HEK293 (cell line): ENCODE measurements at regions not wholly inside any gene's neighbourhood (a gene's known extent, or its start where the extent isn't known, plus 50 kb on each side); places are given as distances from the start of the nearest gene placed in this dataset.

Experiments
- CTCF ChIA-PET: fragments of 350-600 bp; formaldehyde crosslinking; extraction: SDS; loops from one replicate; lab custom pipeline; 2021; ENCODE audit warnings: antibody characterized with exemption; lab: Yijun Ruan, JAX
- POLR2A ChIA-PET: fragments of 300-600 bp; formaldehyde crosslinking; extraction: SDS; loops from one replicate; lab custom pipeline; 2020; ENCODE audit warnings: antibody characterized with exemption, inconsistent platforms; lab: Yijun Ruan, JAX
- H3K27ac ChIP-seq: fragments of 200-500 bp; sonication (Bioruptor generic); 2 replicates; pipeline ENCODE4 v1.5.1; 2014; ENCODE audit warnings: low read depth, low read length, control low read depth, inconsistent platforms; ENCODE audit errors: extremely low read depth
- H3K36me3 ChIP-seq, 2 experiments: fragments of 200-500 bp in 1 of 2; sonication (Bioruptor generic) in 1 of 2; 1 replicate in 1 of 2; 2 replicates in 1 of 2; pipeline ENCODE4 v1.5.1; 2014 to 2017; ENCODE audit warnings: inconsistent platforms in 2 of 2, low read length in 2 of 2; ENCODE audit not compliant: control insufficient read depth in 2 of 2, insufficient read depth in 1 of 2
- H3K4me1 ChIP-seq: fragments of 200-500 bp; sonication (Bioruptor generic); 2 replicates; pipeline ENCODE4 v1.5.1; 2014; ENCODE audit warnings: mild to moderate bottlenecking, low read length, inconsistent platforms; ENCODE audit not compliant: control insufficient read depth, insufficient read depth
- H3K4me3 ChIP-seq: 2 replicates; pipeline ENCODE4 v1.5.1; 2011; ENCODE audit warnings: low read depth, mild to moderate bottlenecking, control low read depth, low read length, moderate library complexity
- H3K9me3 ChIP-seq: fragments of 200-500 bp; sonication (Bioruptor generic); 2 replicates; pipeline ENCODE4 v1.5.1; 2014; ENCODE audit warnings: low read depth, low read length, inconsistent platforms; ENCODE audit not compliant: control insufficient read depth, insufficient read depth
- AEBP2 ChIP-seq: fragments of 450-650 bp; formaldehyde crosslinking; IDR thresholded peaks from 2 replicates; pipeline ENCODE4 v1.5.1; 2016; ENCODE audit warnings: missing biosample characterization, missing genetic modification characterization, borderline replicate concordance
- EGR2 ChIP-seq: fragments of 450-650 bp; formaldehyde crosslinking; IDR thresholded peaks from 2 replicates; pipeline ENCODE4 v1.5.1; 2016; ENCODE audit warnings: low read depth, missing biosample characterization, missing genetic modification characterization
- GLI2 ChIP-seq: fragments of 450-650 bp; formaldehyde crosslinking; IDR thresholded peaks from 2 replicates; pipeline ENCODE4; 2017; ENCODE audit warnings: missing biosample characterization, missing genetic modification characterization, low read depth, borderline replicate concordance
- HOXA7 ChIP-seq: sonication (generic); formaldehyde crosslinking; IDR thresholded peaks from 2 replicates; pipeline ENCODE4 v1.8.1; 2022; ENCODE audit warnings: missing genetic modification reagents, borderline replicate concordance
- KLF16 ChIP-seq: fragments of 450-650 bp; formaldehyde crosslinking; IDR thresholded peaks from 2 replicates; pipeline ENCODE4 v1.5.1; 2017; ENCODE audit warnings: missing biosample characterization, missing genetic modification characterization
- KLF7 ChIP-seq: fragments of 450-650 bp; formaldehyde crosslinking; IDR thresholded peaks from 2 replicates; pipeline ENCODE4 v1.5.1; 2016; ENCODE audit warnings: missing biosample characterization, missing genetic modification characterization, borderline replicate concordance
- REST ChIP-seq: fragments of 450-650 bp; formaldehyde crosslinking; IDR thresholded peaks from 2 replicates; pipeline ENCODE4 v1.5.1; 2016; ENCODE audit warnings: missing biosample characterization, missing genetic modification characterization
- SCRT2 ChIP-seq: fragments of 450-650 bp; formaldehyde crosslinking; IDR thresholded peaks from 2 replicates; pipeline ENCODE4 v1.5.1; 2016; ENCODE audit warnings: missing biosample characterization, missing genetic modification characterization
- ZBTB11 ChIP-seq: fragments of 450-650 bp; formaldehyde crosslinking; conservative IDR thresholded peaks from 2 replicates; pipeline ENCODE4 v1.5.1; 2016; ENCODE audit warnings: low read depth, missing biosample characterization, missing genetic modification characterization
- ZNF121 ChIP-seq: fragments of 450-650 bp; formaldehyde crosslinking; IDR thresholded peaks from 2 replicates; pipeline ENCODE4 v1.5.1; 2016; ENCODE audit warnings: missing biosample characterization, missing genetic modification characterization
- ZNF16 ChIP-seq: fragments of 450-650 bp; formaldehyde crosslinking; IDR thresholded peaks from 2 replicates; pipeline ENCODE4 v1.5.1; 2016; ENCODE audit warnings: low read depth, missing biosample characterization, missing genetic modification characterization
- ZNF169 ChIP-seq: fragments of 450-650 bp; formaldehyde crosslinking; IDR thresholded peaks from 2 replicates; pipeline ENCODE4 v1.5.1; 2016; ENCODE audit warnings: missing biosample characterization, missing genetic modification characterization
- ZNF280C ChIP-seq: fragments of 450-650 bp; formaldehyde crosslinking; IDR thresholded peaks from 2 replicates; pipeline ENCODE4 v1.5.1; 2016; ENCODE audit warnings: missing biosample characterization, missing genetic modification characterization
- ZNF366 ChIP-seq: fragments of 450-650 bp; formaldehyde crosslinking; conservative IDR thresholded peaks from 2 replicates; pipeline ENCODE4 v1.5.1; 2016; ENCODE audit warnings: missing biosample characterization, missing genetic modification characterization
- ZNF394 ChIP-seq: fragments of 450-650 bp; formaldehyde crosslinking; IDR thresholded peaks from 2 replicates; pipeline ENCODE4 v1.5.1; 2016; ENCODE audit warnings: missing biosample characterization, missing genetic modification characterization, mild to moderate bottlenecking, moderate library complexity, borderline replicate concordance
- ZNF416 ChIP-seq: fragments of 450-650 bp; formaldehyde crosslinking; IDR thresholded peaks from 2 replicates; pipeline ENCODE4 v1.5.1; 2016; ENCODE audit warnings: missing biosample characterization, missing genetic modification characterization
- ZNF423 ChIP-seq: fragments of 450-650 bp; formaldehyde crosslinking; IDR thresholded peaks from 2 replicates; pipeline ENCODE4 v1.5.1; 2016; ENCODE audit warnings: missing biosample characterization, missing genetic modification characterization
- ZNF426 ChIP-seq: fragments of 450-650 bp; formaldehyde crosslinking; IDR thresholded peaks from 2 replicates; pipeline ENCODE4 v1.5.1; 2017; ENCODE audit warnings: missing biosample characterization, missing genetic modification characterization, mild to moderate bottlenecking, inconsistent platforms, moderate library complexity
- ZNF548 ChIP-seq: fragments of 450-650 bp; formaldehyde crosslinking; IDR thresholded peaks from 2 replicates; pipeline ENCODE4 v1.5.1; 2016; ENCODE audit warnings: missing biosample characterization, missing genetic modification characterization
- ZNF610 ChIP-seq: fragments of 450-650 bp; formaldehyde crosslinking; IDR thresholded peaks from 2 replicates; pipeline ENCODE4 v1.5.1; 2016; ENCODE audit warnings: missing biosample characterization, missing genetic modification characterization, borderline replicate concordance
- ZNF624 ChIP-seq: fragments of 450-650 bp; formaldehyde crosslinking; IDR thresholded peaks from 2 replicates; pipeline ENCODE4 v1.5.1; 2017; ENCODE audit warnings: missing biosample characterization, missing genetic modification characterization
- ZNF670 ChIP-seq: fragments of 450-650 bp; formaldehyde crosslinking; IDR thresholded peaks from 2 replicates; pipeline ENCODE4 v1.5.1; 2016; ENCODE audit warnings: missing biosample characterization, missing genetic modification characterization, low read depth
- ZNF791 ChIP-seq: fragments of 450-650 bp; formaldehyde crosslinking; IDR thresholded peaks from 2 replicates; pipeline ENCODE4 v1.5.1; 2016; ENCODE audit warnings: missing biosample characterization, missing genetic modification characterization
- TF ChIP-seq, protein P1 (sequence below): IDR thresholded peaks from 2 replicates; pipeline ENCODE4 v1.6.1; 2011; ENCODE audit warnings: mild to moderate bottlenecking, low read depth, low read length, borderline replicate concordance
- TF ChIP-seq, protein P2 (sequence below): fragments of 450-650 bp; IDR thresholded peaks from 2 replicates; pipeline ENCODE4 v1.5.1; 2018; ENCODE audit warnings: missing biosample characterization, missing genetic modification characterization

DNA sequence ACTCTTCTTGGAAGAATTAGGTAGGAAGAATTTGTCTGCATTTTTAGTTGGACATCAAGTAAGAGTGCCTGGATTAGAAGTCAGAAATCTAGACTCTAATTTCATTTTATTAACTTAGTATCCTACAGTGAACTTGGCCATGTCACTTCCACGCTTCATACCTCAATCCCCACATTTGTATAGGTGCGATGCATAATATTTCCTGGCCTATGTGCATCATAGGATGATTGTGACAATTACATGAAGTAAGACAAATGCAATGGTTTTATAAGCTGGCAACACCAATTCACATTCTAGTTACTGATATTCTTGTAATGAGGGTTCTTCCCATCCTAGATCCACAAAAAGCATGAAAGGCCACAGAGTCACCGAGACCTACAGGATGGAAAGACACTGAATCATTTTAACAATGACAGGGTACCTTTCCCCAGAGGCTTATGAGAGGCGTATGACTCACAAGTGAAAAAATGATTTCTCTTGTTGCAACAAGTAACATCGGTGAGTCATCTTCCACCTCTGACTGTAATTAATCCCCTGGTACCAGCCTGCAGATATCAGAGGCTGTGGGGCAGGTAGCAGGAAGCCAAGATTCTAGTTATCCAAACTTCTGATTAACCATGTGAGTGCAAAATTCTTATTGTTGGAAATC lies 56.0 kb upstream of the OR5AK2 start (continued):
- TF ChIP-seq ZBTB11 (no peak), SCRT2 (peak; percentile 87), ZNF423 (tag by site-specific recombination) (no peak), ZNF366 (peak; percentile 57), ZNF548 (tag by site-specific recombination) (no peak), ZNF169 (tag by site-specific recombination) (no peak), ZNF416 (tag by site-specific recombination) (no peak), ZNF280C (tag by site-specific recombination) (no peak), ZNF16 (tag by site-specific recombination) (no peak), KLF7 (no peak), GLI2 (no peak), ZNF670 (tag by site-specific recombination) (no peak), ZNF394 (tag by site-specific recombination) (peak; percentile 36; the same call in 1 of the 2 replicates), ZNF791 (tag by site-specific recombination) (no peak), ZNF610 (tag by site-specific recombination) (no peak), AEBP2 (tag by site-specific recombination) (no peak)
- TF ChIP-seq, protein P1, sequence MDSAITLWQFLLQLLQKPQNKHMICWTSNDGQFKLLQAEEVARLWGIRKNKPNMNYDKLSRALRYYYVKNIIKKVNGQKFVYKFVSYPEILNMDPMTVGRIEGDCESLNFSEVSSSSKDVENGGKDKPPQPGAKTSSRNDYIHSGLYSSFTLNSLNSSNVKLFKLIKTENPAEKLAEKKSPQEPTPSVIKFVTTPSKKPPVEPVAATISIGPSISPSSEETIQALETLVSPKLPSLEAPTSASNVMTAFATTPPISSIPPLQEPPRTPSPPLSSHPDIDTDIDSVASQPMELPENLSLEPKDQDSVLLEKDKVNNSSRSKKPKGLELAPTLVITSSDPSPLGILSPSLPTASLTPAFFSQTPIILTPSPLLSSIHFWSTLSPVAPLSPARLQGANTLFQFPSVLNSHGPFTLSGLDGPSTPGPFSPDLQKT: no peak

DNA sequence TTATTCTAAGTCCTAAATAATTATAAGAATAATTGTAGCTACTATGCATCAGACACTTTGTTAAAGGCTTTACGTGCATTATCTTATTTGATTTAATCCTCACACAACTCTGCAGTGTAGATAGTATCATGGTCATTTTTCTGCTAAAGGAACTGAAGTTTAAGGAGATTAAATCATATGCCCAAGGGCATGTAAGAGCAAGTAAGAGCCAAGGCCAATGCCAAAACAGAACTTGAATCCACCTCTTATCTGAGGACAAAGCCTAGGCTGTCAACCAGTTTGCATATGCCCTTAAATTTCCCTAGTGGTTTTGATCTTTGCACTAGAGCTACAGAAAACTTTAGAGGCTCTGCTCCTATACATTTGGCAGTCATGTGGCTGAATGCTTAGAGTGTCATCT lies 65.6 kb upstream of the OR5AK2 start:
- Histone ChIP-seq H3K27ac (no peak overlapping the region), H3K9me3 (no peaks in the 10 kb centered on the region), H3K4me1 (no peaks in the 10 kb centered on the region), H3K36me3 (no peaks in the 10 kb centered on the region), H3K4me3 (no peak overlapping the region)
- POLR2A ChIA-PET: no interaction called here
- CTCF ChIA-PET: no interaction called here
- TF ChIP-seq KLF16 (tag by site-specific recombination) (no peak), EGR2 (tag by site-specific recombination) (no peak), REST (tag by site-specific recombination) (no peak), ZNF416 (tag by site-specific recombination) (no peak), ZNF624 (tag by site-specific recombination) (no peak), ZNF426 (tag by site-specific recombination) (no peak), ZNF121 (no peak), HOXA7 (CRISPR knock-in tag) (no peak)
- TF ChIP-seq, protein P2, sequence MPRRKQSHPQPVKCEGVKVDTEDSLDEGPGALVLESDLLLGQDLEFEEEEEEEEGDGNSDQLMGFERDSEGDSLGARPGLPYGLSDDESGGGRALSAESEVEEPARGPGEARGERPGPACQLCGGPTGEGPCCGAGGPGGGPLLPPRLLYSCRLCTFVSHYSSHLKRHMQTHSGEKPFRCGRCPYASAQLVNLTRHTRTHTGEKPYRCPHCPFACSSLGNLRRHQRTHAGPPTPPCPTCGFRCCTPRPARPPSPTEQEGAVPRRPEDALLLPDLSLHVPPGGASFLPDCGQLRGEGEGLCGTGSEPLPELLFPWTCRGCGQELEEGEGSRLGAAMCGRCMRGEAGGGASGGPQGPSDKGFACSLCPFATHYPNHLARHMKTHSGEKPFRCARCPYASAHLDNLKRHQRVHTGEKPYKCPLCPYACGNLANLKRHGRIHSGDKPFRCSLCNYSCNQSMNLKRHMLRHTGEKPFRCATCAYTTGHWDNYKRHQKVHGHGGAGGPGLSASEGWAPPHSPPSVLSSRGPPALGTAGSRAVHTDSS (tag by site-specific recombination): no peak
